Adrenal gland (tissue), 9 donors: ENCODE measurements at regions not wholly inside any gene's neighbourhood (a gene's known extent, or its start where the extent isn't known, plus 50 kb on each side); places are given as distances from the start of the nearest gene placed in this dataset.

Experiments
- DNase-seq, 7 donors: peaks; one replicate each; pipeline ENCODE4 v3.0.0-alpha.2; 2019 to 2020
- H3K27ac ChIP-seq, 5 donors: fragments of 200-600 bp; sonication (generic) in 4 of 5; 1 replicate in 3 of 5; 2 replicates in 2 of 5; pipeline versions ENCODE4 v1.5.1 to v1.8.0; 2016 to 2020; ENCODE audit warnings: mild to moderate bottlenecking in 1 of 5
- H3K27me3 ChIP-seq: fragments of 200-600 bp; 2 replicates; pipeline ENCODE4 v1.8.0; 2021
- H3K36me3 ChIP-seq, 2 donors: fragments of 200-600 bp; replicated peaks in 1 of 2; 1 replicate in 1 of 2; 2 replicates in 1 of 2; pipeline versions ENCODE4 v1.5.1 to v1.8.0; 2018 to 2022
- H3K4me1 ChIP-seq, 2 donors: fragments of 200-600 bp; replicated peaks in 1 of 2; 1 replicate in 1 of 2; 2 replicates in 1 of 2; pipeline versions ENCODE4 v1.5.1 to v1.8.0; 2018 to 2021
- H3K4me3 ChIP-seq, 4 donors: fragments of 200-600 bp; sonication (generic) in 3 of 4; one replicate each; pipeline ENCODE4 v1.5.1; 2016 to 2018
- H3K9me3 ChIP-seq, 3 donors: fragments of 200-600 bp; sonication (generic) in 1 of 3; replicated peaks in 1 of 3; 1 replicate in 2 of 3; 2 replicates in 1 of 3; pipeline versions ENCODE4 v1.5.1 to v1.8.0; 2016 to 2021
- CTCF ChIP-seq, 6 experiments: fragments of 450-650 bp in 4 of 6; fragments of 200-600 bp in 2 of 6; sonication (generic) in 1 of 6; IDR thresholded peaks; 1 replicate in 5 of 6; 2 replicates in 1 of 6; pipeline versions ENCODE4 v1.5.1 to v1.8.0; 2016 to 2021; ENCODE audit warnings: antibody characterized with exemption in 6 of 6, mild to moderate bottlenecking in 2 of 6, moderate library complexity in 1 of 6
- POLR2A ChIP-seq, 2 donors: fragments of 450-650 bp; IDR thresholded peaks; one replicate each; pipeline ENCODE4 v1.6.1; 2017; ENCODE audit warnings: antibody characterized with exemption in 2 of 2, mild to moderate bottlenecking in 2 of 2, moderate library complexity in 1 of 2
- WGBS, 4 donors: extraction: QIAGEN DNeasy Blood & Tissue Kit in 2 of 4; methylation state at CpG; one replicate each; pipeline versions ENCODE4 v1.1.5 to v1.1.7; 2013 to 2017; 5-methylcytosine and 5-hydroxymethylcytosine counted together
- intact Hi-C, 2 donors: fragments of 100-400 bp; cut with DNase I; formaldehyde crosslinking; loops; one replicate each; pipeline versions ENCODE4 v1.14.1 to v1.15.0; 2022 to 2023
- donor health status: healthy with polysubstance abuse.
- donor health status: Bipolar disorder and iron deficiency.
- donor health status: DM: yes; HTN: yes; CAD: no.
- donor health status: DM: no; HTN: no; CAD: no.
- donor health status: DM: no; HTN: no; CAD: no.

GRCh38 chr4:156539376-156539775 lies 432.2 kb downstream of the PDGFC start:
- no peaks in the 10 kb centered on the region for H3K9me3 ChIP-seq
- peaks cover 3% of the 10 kb centered on the region for H3K27me3 ChIP-seq
- no peak overlapping the region for H3K4me3 ChIP-seq
- no peaks in the 10 kb centered on the region for H3K36me3 ChIP-seq
- intact Hi-C loops = no loop called here
- no peak overlapping the region for H3K27ac ChIP-seq
- H3K4me1 ChIP-seq = no peaks in the 10 kb centered on the region
- TF ChIP-seq CTCF (IDR thresholded peaks at IDR 0.05) = no peak
- no peak for TF ChIP-seq POLR2A (IDR thresholded peaks at IDR 0.05)
- DNase-seq = no peak
- WGBS, 4 donors = 80 to 89% (median 87%) methylated on average over 1 of the region's 1 CpG

- TF ChIP-seq POLR2A (IDR thresholded peaks at IDR 0.05) (no peak), CTCF (IDR thresholded peaks at IDR 0.05) (no peak)
- WGBS, 4 donors = 64 to 84% (median 78%) methylated on average over 1 of the region's 1 CpG
- Histone ChIP-seq H3K36me3 (no peaks in the 10 kb centered on the region), H3K27me3 (peaks cover 3% of the 10 kb centered on the region), H3K9me3 (no peaks in the 10 kb centered on the region), H3K4me3 (no peak overlapping the region), H3K27ac (no peak overlapping the region), H3K4me1 (no peaks in the 10 kb centered on the region)
- no peak for DNase-seq
- intact Hi-C loops = no loop called here
These were observed 432.8 kb downstream of the PDGFC start for GRCh38 chr4:156538651-156539257.

GRCh38 chr4:156538210-156538609 lies 433.4 kb downstream of the PDGFC start:
- no peak overlapping the region for H3K4me3 ChIP-seq
- H3K4me1 ChIP-seq = no peaks in the 10 kb centered on the region
- intact Hi-C loops = no loop called here
- H3K27ac ChIP-seq = no peak overlapping the region
- peaks cover 3% of the 10 kb centered on the region for H3K27me3 ChIP-seq
- DNase-seq = no peak
- H3K9me3 ChIP-seq = no peaks in the 10 kb centered on the region
- 67 to 72% (median 71%) methylated on average over 2 of the region's 2 CpGs for WGBS, 4 donors
- no peak for TF ChIP-seq CTCF (IDR thresholded peaks at IDR 0.05)
- TF ChIP-seq POLR2A (IDR thresholded peaks at IDR 0.05) = no peak
- H3K36me3 ChIP-seq = no peaks in the 10 kb centered on the region

- intact Hi-C loops = no loop called here
- H3K27me3 ChIP-seq = peaks cover 3% of the 10 kb centered on the region
- no peak overlapping the region for H3K27ac ChIP-seq
- TF ChIP-seq POLR2A (IDR thresholded peaks at IDR 0.05) (no peak), CTCF (IDR thresholded peaks at IDR 0.05) (no peak)
- H3K9me3 ChIP-seq = no peaks in the 10 kb centered on the region
- H3K4me3 ChIP-seq = no peak overlapping the region
- H3K36me3 ChIP-seq = no peaks in the 10 kb centered on the region
- no peak for DNase-seq
- H3K4me1 ChIP-seq = no peaks in the 10 kb centered on the region
These were observed 434.3 kb downstream of the PDGFC start for GRCh38 chr4:156537286-156537685.
